ENCODE measurements at regions not wholly inside any gene's neighbourhood (a gene's known extent, or its start where the extent isn't known, plus 50 kb on each side); places are given as distances from the start of the nearest gene placed in this dataset.

GRCh38 chr4:54393243-54393642 is 164.2 kb downstream of the PDGFRA start:
- no peak for TF ChIP-seq POLR2A (IDR thresholded peaks at IDR 0.05; ENCODE audit: control extremely low read depth in 1 of 2, low read depth in 2 of 2, low read length in 2 of 2)
- TF ChIP-seq CEBPB (IDR thresholded peaks at IDR 0.05; ENCODE audit: low read depth, low read length), result no peak
- TF ChIP-seq SIX5 (IDR thresholded peaks at IDR 0.05; ENCODE audit: low read depth, low read length), result no peak
- TF ChIP-seq SP1 (IDR thresholded peaks at IDR 0.05; ENCODE audit: low read depth, low read length), result no peak
- TF ChIP-seq YY1 (IDR thresholded peaks at IDR 0.05; ENCODE audit: low read depth, low read length), result no peak
- TF ChIP-seq RFX5 (IDR thresholded peaks at IDR 0.05; ENCODE audit: borderline replicate concordance, low read depth, low read length), result no peak
- no peak for TF ChIP-seq KDM1A (IDR thresholded peaks at IDR 0.05; ENCODE audit: borderline replicate concordance, low read length)
- no peak for TF ChIP-seq CTCF (IDR thresholded peaks at IDR 0.05; ENCODE audit: control extremely low read depth in 1 of 3, insufficient read depth in 1 of 3, low read depth in 1 of 3, low read length in 3 of 3)
- no peak for TF ChIP-seq POLR2AphosphoS5 (IDR thresholded peaks at IDR 0.05; ENCODE audit: low read depth, low read length)
- no peak for TF ChIP-seq RAD21 (IDR thresholded peaks at IDR 0.05 in 1 of 2, conservative IDR thresholded peaks at IDR 0.05 in 1 of 2; ENCODE audit: low read depth in 2 of 2, low read length in 2 of 2)
- no peak for TF ChIP-seq GABPA (IDR thresholded peaks at IDR 0.05; ENCODE audit: borderline replicate concordance, insufficient read depth, low read length)
- TF ChIP-seq EP300 (IDR thresholded peaks at IDR 0.05; ENCODE audit: borderline replicate concordance in 1 of 2, low read depth in 2 of 2, low read length in 2 of 2), result no peak
